ENCODE measurements at regions not wholly inside any gene's neighbourhood (a gene's known extent, or its start where the extent isn't known, plus 50 kb on each side); places are given as distances from the start of the nearest gene placed in this dataset.
"Not testable (repeated sequence)": the region's sequence is repeated elsewhere in the genome, so short reads cannot be mapped to it uniquely, and the experiment has no call there.

DNA sequence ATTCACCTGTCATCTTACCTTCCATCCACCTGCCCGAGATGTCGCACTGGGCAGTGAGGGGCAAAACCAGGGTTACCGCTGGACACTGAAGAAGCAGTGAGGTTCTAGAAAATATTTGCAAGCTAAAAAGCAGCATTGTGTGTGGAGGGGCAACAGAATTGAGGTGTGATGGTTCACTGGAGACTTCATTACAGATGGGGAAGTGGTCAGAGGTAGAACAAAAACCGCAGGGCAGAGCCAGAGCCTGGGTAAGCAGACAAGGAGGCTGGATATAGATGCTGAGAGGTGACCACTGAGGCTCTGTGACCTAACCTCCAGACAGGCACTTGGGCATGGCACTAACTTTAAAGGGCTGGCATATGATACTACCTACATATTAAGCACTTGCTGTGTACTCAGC, 363.9 kb upstream of the PROX1 start:
- Histone ChIP-seq H3K79me2 (ENCODE audit: low read length) (no peaks in the 10 kb centered on the region), H3K4me3 (ENCODE audit: low read length) (peak overlapping the region; percentile 15), H3K9ac (ENCODE audit: low read length) (no peak overlapping the region), H3K4me1 (ENCODE audit: low read length) (peaks cover 32% of the 10 kb centered on the region), H3K4me2 (ENCODE audit: low read length) (peak overlapping the region; percentile 72), H3K9me3 (ENCODE audit: insufficient read depth, low read length) (no peaks in the 10 kb centered on the region), H3K36me3 (replicated peaks; ENCODE audit: low read depth, low read length) (no peaks in the 10 kb centered on the region), H2AFZ (ENCODE audit: low read depth, low read length) (no peak overlapping the region), H3K27me3 (ENCODE audit: low read depth, low read length) (peaks cover 46% of the 10 kb centered on the region), H4K20me1 (ENCODE audit: insufficient read depth, low read length) (peaks cover 43% of the 10 kb centered on the region), H3K27ac (ENCODE audit: low read length) (no peak overlapping the region)
- TF ChIP-seq EZH2phosphoT487 (IDR thresholded peaks at IDR 0.05; ENCODE audit: low read depth), result no peak
- no peak for TF ChIP-seq CTCF (IDR thresholded peaks at IDR 0.05; ENCODE audit: low read depth, low read length)

GRCh38 chr1:213636778-213637177, 351.0 kb upstream of the PROX1 start:
- H3K79me2 ChIP-seq (ENCODE audit: low read length), result not testable (repeated sequence)
- H3K27me3 ChIP-seq (ENCODE audit: low read depth, low read length), result peaks cover 32% of the 10 kb centered on the region

GRCh38 chr1:213641312-213641711, 346.5 kb upstream of the PROX1 start:
- Histone ChIP-seq H3K9me3 (ENCODE audit: insufficient read depth, low read length) (no peaks in the 10 kb centered on the region), H3K36me3 (replicated peaks; ENCODE audit: low read depth, low read length) (no peaks in the 10 kb centered on the region), H3K27me3 (ENCODE audit: low read depth, low read length) (peaks cover 55% of the 10 kb centered on the region), H2AFZ (ENCODE audit: low read depth, low read length) (no peak overlapping the region), H3K27ac (ENCODE audit: low read length) (no peak overlapping the region), H4K20me1 (ENCODE audit: insufficient read depth, low read length) (no peaks in the 10 kb centered on the region), H3K4me1 (ENCODE audit: low read length) (no peaks in the 10 kb centered on the region), H3K9ac (ENCODE audit: low read length) (no peak overlapping the region), H3K4me2 (ENCODE audit: low read length) (no peak overlapping the region), H3K4me3 (ENCODE audit: low read length) (no peak overlapping the region), H3K79me2 (ENCODE audit: low read length) (no peaks in the 10 kb centered on the region)
- TF ChIP-seq EZH2phosphoT487 (IDR thresholded peaks at IDR 0.05; ENCODE audit: low read depth) (no peak), CTCF (IDR thresholded peaks at IDR 0.05; ENCODE audit: low read depth, low read length) (no peak)

More at GRCh38 chr1:213636778-213637177, 351.0 kb upstream of the PROX1 start:
- H4K20me1 ChIP-seq (ENCODE audit: insufficient read depth, low read length); H2AFZ ChIP-seq (ENCODE audit: low read depth, low read length); H3K4me1 ChIP-seq (ENCODE audit: low read length); H3K27ac ChIP-seq (ENCODE audit: low read length); H3K9me3 ChIP-seq (ENCODE audit: insufficient read depth, low read length); H3K4me3 ChIP-seq (ENCODE audit: low read length); H3K9ac ChIP-seq (ENCODE audit: low read length); H3K4me2 ChIP-seq (ENCODE audit: low read length); H3K36me3 ChIP-seq (replicated peaks; ENCODE audit: low read depth, low read length): not testable (repeated sequence)

- no peaks in the 10 kb centered on the region for H3K36me3 ChIP-seq (replicated peaks; ENCODE audit: low read depth, low read length)
- no peak overlapping the region for H3K4me2 ChIP-seq (ENCODE audit: low read length)
- no peak overlapping the region for H3K27ac ChIP-seq (ENCODE audit: low read length)
- no peaks in the 10 kb centered on the region for H3K9me3 ChIP-seq (ENCODE audit: insufficient read depth, low read length)
- peaks cover 65% of the 10 kb centered on the region for H3K27me3 ChIP-seq (ENCODE audit: low read depth, low read length)
- no peak overlapping the region for H3K4me3 ChIP-seq (ENCODE audit: low read length)
- H4K20me1 ChIP-seq (ENCODE audit: insufficient read depth, low read length), result no peaks in the 10 kb centered on the region
- no peak for TF ChIP-seq EZH2phosphoT487 (IDR thresholded peaks at IDR 0.05; ENCODE audit: low read depth)
- no peaks in the 10 kb centered on the region for H3K79me2 ChIP-seq (ENCODE audit: low read length)
- H3K4me1 ChIP-seq (ENCODE audit: low read length), result no peaks in the 10 kb centered on the region
- H2AFZ ChIP-seq (ENCODE audit: low read depth, low read length), result no peak overlapping the region
- no peak overlapping the region for H3K9ac ChIP-seq (ENCODE audit: low read length)
These were observed 344.4 kb upstream of the PROX1 start for GRCh38 chr1:213643360-213643759.

- Histone ChIP-seq H3K36me3 (replicated peaks; ENCODE audit: low read depth, low read length) (no peaks in the 10 kb centered on the region), H3K27ac (ENCODE audit: low read length) (no peak overlapping the region), H3K79me2 (ENCODE audit: low read length) (no peaks in the 10 kb centered on the region), H4K20me1 (ENCODE audit: insufficient read depth, low read length) (no peaks in the 10 kb centered on the region), H2AFZ (ENCODE audit: low read depth, low read length) (no peak overlapping the region), H3K9ac (ENCODE audit: low read length) (no peak overlapping the region), H3K4me2 (ENCODE audit: low read length) (no peak overlapping the region), H3K4me3 (ENCODE audit: low read length) (no peak overlapping the region), H3K9me3 (ENCODE audit: insufficient read depth, low read length) (no peaks in the 10 kb centered on the region), H3K4me1 (ENCODE audit: low read length) (no peaks in the 10 kb centered on the region), H3K27me3 (ENCODE audit: low read depth, low read length) (peaks cover 55% of the 10 kb centered on the region)
- TF ChIP-seq CTCF (IDR thresholded peaks at IDR 0.05; ENCODE audit: low read depth, low read length), result no peak
- no peak for TF ChIP-seq EZH2phosphoT487 (IDR thresholded peaks at IDR 0.05; ENCODE audit: low read depth)
These were observed 339.7 kb upstream of the PROX1 start for GRCh38 chr1:213647864-213648650.
